ENCODE measurements at regions not wholly inside any gene's neighbourhood (a gene's known extent, or its start where the extent isn't known, plus 50 kb on each side); places are given as distances from the start of the nearest gene placed in this dataset.
A peak's percentile ranks its signal among the peaks of the same experiment; 100 is the strongest.

DNA sequence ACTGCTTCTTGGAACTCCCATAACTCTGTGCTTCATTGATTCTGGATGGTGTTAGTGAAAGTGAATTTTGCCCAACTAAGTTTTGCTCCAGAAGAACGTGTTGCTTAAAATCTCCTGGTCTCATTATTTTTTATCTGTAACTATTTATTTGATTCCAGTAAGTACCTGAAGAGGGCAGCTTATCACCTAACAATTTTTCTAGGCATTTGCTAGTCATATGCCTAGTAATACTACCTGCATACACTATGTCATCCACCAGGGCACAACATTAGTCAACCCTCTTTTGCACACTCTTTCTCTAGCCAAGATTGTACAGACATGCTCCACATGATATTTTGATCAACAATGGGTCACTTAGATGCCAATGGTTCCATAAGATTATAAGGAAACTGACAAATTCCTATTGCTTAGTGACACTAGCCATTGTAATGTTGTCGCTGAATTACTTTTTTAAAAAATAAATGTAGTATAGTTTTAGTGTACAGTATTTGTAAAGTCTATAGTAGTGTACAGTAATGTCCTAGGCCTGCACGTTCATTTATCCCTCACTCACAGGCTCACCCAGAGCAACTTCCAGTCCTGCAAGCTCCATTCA is 499.9 kb upstream of the AADAT start:
- Histone ChIP-seq H3K27me3 (ENCODE audit: control insufficient read depth, insufficient read depth, low read length) (no peaks in the 10 kb centered on the region), H3K36me3 (ENCODE audit: control insufficient read depth, insufficient read depth, low read length) (no peaks in the 10 kb centered on the region), H3K4me3 (ENCODE audit: low read depth, low read length) (no peak overlapping the region)
- FAIRE-seq, result no peak
- TF ChIP-seq, protein P1, sequence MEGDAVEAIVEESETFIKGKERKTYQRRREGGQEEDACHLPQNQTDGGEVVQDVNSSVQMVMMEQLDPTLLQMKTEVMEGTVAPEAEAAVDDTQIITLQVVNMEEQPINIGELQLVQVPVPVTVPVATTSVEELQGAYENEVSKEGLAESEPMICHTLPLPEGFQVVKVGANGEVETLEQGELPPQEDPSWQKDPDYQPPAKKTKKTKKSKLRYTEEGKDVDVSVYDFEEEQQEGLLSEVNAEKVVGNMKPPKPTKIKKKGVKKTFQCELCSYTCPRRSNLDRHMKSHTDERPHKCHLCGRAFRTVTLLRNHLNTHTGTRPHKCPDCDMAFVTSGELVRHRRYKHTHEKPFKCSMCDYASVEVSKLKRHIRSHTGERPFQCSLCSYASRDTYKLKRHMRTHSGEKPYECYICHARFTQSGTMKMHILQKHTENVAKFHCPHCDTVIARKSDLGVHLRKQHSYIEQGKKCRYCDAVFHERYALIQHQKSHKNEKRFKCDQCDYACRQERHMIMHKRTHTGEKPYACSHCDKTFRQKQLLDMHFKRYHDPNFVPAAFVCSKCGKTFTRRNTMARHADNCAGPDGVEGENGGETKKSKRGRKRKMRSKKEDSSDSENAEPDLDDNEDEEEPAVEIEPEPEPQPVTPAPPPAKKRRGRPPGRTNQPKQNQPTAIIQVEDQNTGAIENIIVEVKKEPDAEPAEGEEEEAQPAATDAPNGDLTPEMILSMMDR (IDR thresholded peaks at IDR 0.05; ENCODE audit: insufficient read depth, low read length, severe bottlenecking), result peak; percentile 21
- DNase-seq (ENCODE audit: low read depth), result peak; percentile 57

DNA sequence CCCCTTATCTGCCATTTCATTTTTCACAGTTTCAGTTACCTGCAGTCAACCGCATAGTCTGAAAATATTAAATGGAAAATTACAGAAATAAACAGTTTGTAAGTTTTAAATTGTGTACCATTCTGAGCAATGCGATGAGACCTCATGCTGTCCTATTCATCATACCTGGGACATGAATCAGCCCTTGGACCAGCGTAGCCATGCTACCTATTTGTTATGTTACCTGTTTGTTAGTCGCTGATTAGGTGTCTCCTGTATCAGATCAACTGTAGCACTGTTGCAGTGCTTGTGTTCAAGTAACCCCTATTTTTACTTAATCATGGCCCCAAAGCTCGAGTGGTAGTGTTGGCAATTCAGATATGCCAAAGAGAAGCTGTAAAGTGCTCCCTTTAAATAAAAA is 492.2 kb upstream of the AADAT start:
- no peak overlapping the region for H3K4me3 ChIP-seq (ENCODE audit: low read depth, low read length)
- TF ChIP-seq, protein P1 (IDR thresholded peaks at IDR 0.05; ENCODE audit: insufficient read depth, low read length, severe bottlenecking), result no peak
- FAIRE-seq (no peak), DNase-seq (ENCODE audit: low read depth) (no peak)
- H3K36me3 ChIP-seq (ENCODE audit: control insufficient read depth, insufficient read depth, low read length), result no peaks in the 10 kb centered on the region
- H3K27me3 ChIP-seq (ENCODE audit: control insufficient read depth, insufficient read depth, low read length), result no peaks in the 10 kb centered on the region

DNA sequence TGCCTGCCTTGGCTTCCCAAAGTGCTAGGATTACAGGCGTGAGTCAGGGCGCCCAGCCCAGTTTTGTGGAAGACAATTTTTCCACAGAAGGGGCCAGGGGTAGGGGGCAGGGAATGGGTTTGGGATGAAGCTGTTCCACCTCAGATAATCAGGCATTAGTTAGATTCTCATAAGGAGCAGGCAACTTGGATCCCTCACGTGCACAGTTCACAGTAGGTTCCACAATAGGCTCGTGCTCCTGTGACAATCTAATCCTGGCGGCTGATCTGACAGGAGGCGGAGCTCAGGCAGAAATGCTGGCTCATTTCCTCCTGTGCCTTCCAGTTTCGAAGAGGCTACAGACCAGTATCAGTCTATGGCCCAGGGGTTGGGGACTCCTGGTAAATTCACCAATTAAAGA is 491.6 kb upstream of the AADAT start:
- Histone ChIP-seq H3K36me3 (ENCODE audit: control insufficient read depth, insufficient read depth, low read length) (no peaks in the 10 kb centered on the region), H3K27me3 (ENCODE audit: control insufficient read depth, insufficient read depth, low read length) (no peaks in the 10 kb centered on the region), H3K4me3 (ENCODE audit: low read depth, low read length) (no peak overlapping the region)
- no peak for FAIRE-seq
- TF ChIP-seq, protein P1 (IDR thresholded peaks at IDR 0.05; ENCODE audit: insufficient read depth, low read length, severe bottlenecking), result no peak
- no peak for DNase-seq (ENCODE audit: low read depth)

DNA sequence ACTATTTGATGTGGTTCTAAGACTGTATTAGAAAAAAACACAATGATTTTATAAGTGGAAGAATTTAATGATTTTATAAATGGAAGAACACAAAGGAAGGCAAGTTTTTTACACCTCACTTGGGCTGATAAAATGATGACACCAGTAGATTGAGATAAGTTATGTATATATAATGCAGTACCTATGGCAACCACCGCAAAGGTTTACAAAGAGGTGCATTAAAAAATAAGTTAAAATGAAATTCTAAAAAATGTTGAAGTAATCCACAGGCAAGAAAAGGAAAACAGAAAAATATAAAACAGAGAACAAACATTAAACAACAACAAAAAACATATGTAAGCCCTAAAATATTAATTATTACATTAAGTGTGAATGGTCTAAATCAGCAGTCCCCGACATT is 490.9 kb upstream of the AADAT start:
- TF ChIP-seq, protein P1 (IDR thresholded peaks at IDR 0.05; ENCODE audit: insufficient read depth, low read length, severe bottlenecking), result no peak
- DNase-seq (ENCODE audit: low read depth) (no peak), FAIRE-seq (no peak)
- Histone ChIP-seq H3K4me3 (ENCODE audit: low read depth, low read length) (no peak overlapping the region), H3K27me3 (ENCODE audit: control insufficient read depth, insufficient read depth, low read length) (no peaks in the 10 kb centered on the region), H3K36me3 (ENCODE audit: control insufficient read depth, insufficient read depth, low read length) (no peaks in the 10 kb centered on the region)

DNA sequence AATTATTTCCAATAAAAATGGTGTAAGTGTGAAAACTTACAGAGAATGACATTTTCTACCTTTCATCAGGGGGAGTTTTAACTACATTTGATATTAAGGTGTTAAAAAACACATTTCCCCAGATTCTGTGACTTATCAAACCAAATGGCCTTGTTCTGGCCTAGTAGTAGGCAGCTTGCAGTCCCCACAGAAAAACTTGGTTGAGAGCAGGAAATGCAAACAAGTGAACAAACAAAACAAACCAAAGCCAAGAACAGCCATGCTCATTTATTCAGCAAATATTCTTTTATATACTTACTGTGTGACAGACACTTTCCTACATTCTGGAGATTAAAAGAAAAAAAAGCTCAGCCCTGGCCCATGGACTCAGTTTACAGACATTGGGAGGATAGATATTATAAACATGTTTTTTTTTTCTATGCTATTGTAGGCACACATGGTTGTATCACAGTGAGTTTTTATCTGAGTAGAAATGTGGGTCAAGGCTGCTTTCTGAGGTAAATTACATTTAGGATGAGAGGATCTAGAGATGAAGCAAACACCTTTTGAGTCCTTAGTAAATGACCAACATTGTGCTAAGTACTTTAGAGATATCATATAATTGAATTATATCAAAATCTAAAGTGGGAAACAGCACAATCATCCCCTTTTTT is 449.2 kb upstream of the AADAT start:
- H3K4me3 ChIP-seq (ENCODE audit: low read depth, low read length), result no peak overlapping the region
- FAIRE-seq (no peak), DNase-seq (ENCODE audit: low read depth) (no peak)
- H3K36me3 ChIP-seq (ENCODE audit: control insufficient read depth, insufficient read depth, low read length), result no peaks in the 10 kb centered on the region
- TF ChIP-seq, protein P1 (IDR thresholded peaks at IDR 0.05; ENCODE audit: insufficient read depth, low read length, severe bottlenecking), result no peak
- H3K27me3 ChIP-seq (ENCODE audit: control insufficient read depth, insufficient read depth, low read length), result no peaks in the 10 kb centered on the region

All from bronchial epithelial cell (primary cell).